Left hindlimb (tissue), 1 donor: ENCODE measurements at regions not wholly inside any gene's neighbourhood (a gene's known extent, or its start where the extent isn't known, plus 50 kb on each side); places are given as distances from the start of the nearest gene placed in this dataset.
"Not testable (repeated sequence)": the region's sequence is repeated elsewhere in the genome, so short reads cannot be mapped to it uniquely, and the experiment has no call there.

Experiments used
- DNase-seq: peaks from one replicate; pipeline ENCODE4 v3.0.0-alpha.2; 2018

- no peak for DNase-seq
These were observed 155.0 kb upstream of the SULF2 start for GRCh38 chr20:47940101-47940813.

- no peak for DNase-seq
These were observed 151.3 kb upstream of the SULF2 start for GRCh38 chr20:47936612-47937011.

- DNase-seq = no peak
These were observed 149.5 kb upstream of the SULF2 start for GRCh38 chr20:47934761-47935160.

- no peak for DNase-seq
These were observed 146.2 kb upstream of the SULF2 start for GRCh38 chr20:47931443-47931842.

- no peak for DNase-seq
These were observed 145.7 kb upstream of the SULF2 start for GRCh38 chr20:47931002-47931401.

- DNase-seq = peak; percentile 48
These were observed 144.3 kb upstream of the SULF2 start for GRCh38 chr20:47929368-47930115.

- no peak for DNase-seq
These were observed 142.7 kb upstream of the SULF2 start for GRCh38 chr20:47927944-47928343.

GRCh38 chr20:47927385-47927851, 142.1 kb upstream of the SULF2 start:
- DNase-seq = no peak

GRCh38 chr20:47926731-47927130, 141.4 kb upstream of the SULF2 start:
- no peak for DNase-seq

GRCh38 chr20:47925593-47925992, 140.3 kb upstream of the SULF2 start:
- DNase-seq = no peak

- DNase-seq = no peak
These were observed 137.0 kb upstream of the SULF2 start for GRCh38 chr20:47922269-47922668.

- DNase-seq = peak; percentile 76
These were observed 136.5 kb upstream of the SULF2 start for GRCh38 chr20:47921829-47922228.

- no peak for DNase-seq
These were observed 136.1 kb upstream of the SULF2 start for GRCh38 chr20:47921408-47921807.

- no peak for DNase-seq
These were observed 132.3 kb upstream of the SULF2 start for GRCh38 chr20:47917549-47918070.

GRCh38 chr20:47915495-47915894, 130.2 kb upstream of the SULF2 start:
- DNase-seq = no peak

- no peak for DNase-seq
These were observed 129.5 kb upstream of the SULF2 start for GRCh38 chr20:47914792-47915191.

GRCh38 chr20:47912786-47913501, 127.7 kb upstream of the SULF2 start:
- DNase-seq = not testable (repeated sequence)

- DNase-seq = not testable (repeated sequence)
These were observed 126.9 kb upstream of the SULF2 start for GRCh38 chr20:47912165-47912564.

GRCh38 chr20:47909696-47910369, 124.6 kb upstream of the SULF2 start:
- not testable (repeated sequence) for DNase-seq

GRCh38 chr20:47908361-47909035, 123.2 kb upstream of the SULF2 start:
- DNase-seq = peak; percentile 44

GRCh38 chr20:47907951-47908350, 122.7 kb upstream of the SULF2 start:
- DNase-seq = not testable (repeated sequence)

- no peak for DNase-seq
These were observed 121.9 kb upstream of the SULF2 start for GRCh38 chr20:47907031-47907675.
